SK-N-MC (cell line): ENCODE measurements at regions not wholly inside any gene's neighbourhood (a gene's known extent, or its start where the extent isn't known, plus 50 kb on each side); places are given as distances from the start of the nearest gene placed in this dataset.

Experiments
- EZH2 ChIP-seq: fragments of 200-600 bp; sonication (generic); IDR thresholded peaks from one replicate; pipeline ENCODE4 v1.6.1; 2017; ENCODE audit warnings: antibody characterized with exemption
- POLR2AphosphoS5 ChIP-seq: IDR thresholded peaks from 2 replicates; pipeline ENCODE4 v1.6.1; 2012; ENCODE audit warnings: mild to moderate bottlenecking, low read depth, low read length, borderline replicate concordance

DNA sequence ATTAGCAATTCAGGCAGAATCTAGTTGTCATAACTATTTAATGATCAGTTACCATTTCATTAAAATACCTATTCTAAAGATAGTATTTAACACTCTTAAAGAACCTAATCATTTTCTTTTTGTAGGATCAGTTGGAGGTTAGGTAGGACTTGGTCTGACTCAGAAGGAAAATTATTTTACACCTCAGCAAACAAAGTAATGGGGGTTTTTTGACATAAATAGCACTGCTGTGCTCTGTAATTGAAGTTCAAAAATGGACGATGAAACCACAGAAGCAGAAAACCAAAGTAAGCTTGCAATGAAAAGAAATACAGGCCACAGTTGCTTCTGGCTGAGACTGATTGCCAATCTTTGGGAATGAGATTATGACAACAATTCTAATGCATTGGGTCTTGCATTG, 187.0 kb upstream of the TRPM3 start:
- TF ChIP-seq POLR2AphosphoS5, result no peak
- TF ChIP-seq EZH2, result no peak
